ENCODE measurements at regions not wholly inside any gene's neighbourhood (a gene's known extent, or its start where the extent isn't known, plus 50 kb on each side); places are given as distances from the start of the nearest gene placed in this dataset.

- no peak for TF ChIP-seq USF1 (IDR thresholded peaks at IDR 0.05)
- TF ChIP-seq CEBPB (IDR thresholded peaks at IDR 0.05), result no peak
- TF ChIP-seq ZBTB7A (IDR thresholded peaks at IDR 0.05; ENCODE audit: low read depth), result no peak
- TF ChIP-seq FOXM1 (IDR thresholded peaks at IDR 0.05; ENCODE audit: borderline replicate concordance, low read depth), result no peak
- TF ChIP-seq EP300 (IDR thresholded peaks at IDR 0.05; ENCODE audit: borderline replicate concordance), result no peak
- TF ChIP-seq RAD21 (IDR thresholded peaks at IDR 0.05; ENCODE audit: low read depth), result no peak
- TF ChIP-seq NFIC (IDR thresholded peaks at IDR 0.05), result no peak
- no peak for TF ChIP-seq REST (IDR thresholded peaks at IDR 0.05; ENCODE audit: low read depth)
- no peak for TF ChIP-seq TEAD4 (IDR thresholded peaks at IDR 0.05)
Measured at GRCh38 chr4:96681218-96681617, 841.3 kb downstream of the PDHA2 start.

DNA sequence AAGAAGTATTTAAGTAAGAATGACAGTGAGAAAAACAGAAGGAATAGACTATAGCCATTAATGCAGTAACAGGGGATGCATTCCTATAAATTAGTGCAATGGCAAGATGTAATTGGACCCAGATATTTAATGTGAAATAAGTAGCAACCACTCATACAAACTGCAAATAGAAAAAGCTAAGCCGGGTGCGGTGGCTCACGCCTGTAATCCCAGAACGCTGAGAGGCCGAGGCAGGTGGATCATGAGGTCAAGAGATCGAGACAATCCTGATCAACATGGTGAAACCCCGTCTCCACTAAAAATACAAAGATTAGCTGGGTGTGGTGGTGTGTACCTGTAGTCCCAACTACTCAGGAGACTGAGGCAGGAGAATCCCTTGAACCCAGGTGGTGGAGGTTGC is 845.8 kb downstream of the PDHA2 start:
- TF ChIP-seq NFIC (IDR thresholded peaks at IDR 0.05), result no peak
- TF ChIP-seq TEAD4 (IDR thresholded peaks at IDR 0.05), result no peak

DNA sequence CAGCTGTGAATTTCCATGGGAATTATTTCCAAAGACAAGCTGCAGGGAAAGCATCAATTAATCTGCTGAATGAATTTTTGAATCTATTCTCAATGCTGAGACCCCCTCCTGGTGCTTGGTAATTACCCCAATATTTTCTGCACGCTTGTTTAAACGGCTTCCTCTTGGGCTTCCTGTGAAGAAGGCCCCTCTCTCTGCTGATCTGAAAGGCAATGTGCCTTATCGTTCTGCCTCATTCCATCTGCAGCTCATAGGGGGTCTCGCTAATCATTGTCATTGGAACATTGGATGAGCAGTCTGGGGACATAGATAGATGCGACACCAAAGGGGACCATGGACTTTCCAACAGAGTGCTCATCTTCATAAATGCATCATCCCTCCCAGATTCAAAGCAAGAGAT is 851.6 kb downstream of the PDHA2 start:
- no peak for TF ChIP-seq MAX (IDR thresholded peaks at IDR 0.05)
- no peak for TF ChIP-seq NFIC (IDR thresholded peaks at IDR 0.05)
- TF ChIP-seq EGR1 (IDR thresholded peaks at IDR 0.05), result no peak

- TF ChIP-seq RAD21 (IDR thresholded peaks at IDR 0.05; ENCODE audit: low read depth), result no peak
- TF ChIP-seq EP300 (IDR thresholded peaks at IDR 0.05; ENCODE audit: borderline replicate concordance), result no peak
- no peak for TF ChIP-seq NFIC (IDR thresholded peaks at IDR 0.05)
- TF ChIP-seq MAX (IDR thresholded peaks at IDR 0.05), result no peak
- TF ChIP-seq TCF12 (IDR thresholded peaks at IDR 0.05; ENCODE audit: low read depth), result no peak
- no peak for TF ChIP-seq CREB1 (IDR thresholded peaks at IDR 0.05; ENCODE audit: low read depth)
- TF ChIP-seq ZBTB7A (IDR thresholded peaks at IDR 0.05; ENCODE audit: low read depth), result no peak
- no peak for TF ChIP-seq TEAD4 (IDR thresholded peaks at IDR 0.05)
- no peak for TF ChIP-seq TAF1 (IDR thresholded peaks at IDR 0.05; ENCODE audit: low read depth)
- TF ChIP-seq USF1 (IDR thresholded peaks at IDR 0.05), result no peak
- no peak for TF ChIP-seq CEBPB (IDR thresholded peaks at IDR 0.05)
- no peak for TF ChIP-seq FOXM1 (IDR thresholded peaks at IDR 0.05; ENCODE audit: borderline replicate concordance, low read depth)
Measured at GRCh38 chr4:96698831-96699230, 858.9 kb downstream of the PDHA2 start.

DNA sequence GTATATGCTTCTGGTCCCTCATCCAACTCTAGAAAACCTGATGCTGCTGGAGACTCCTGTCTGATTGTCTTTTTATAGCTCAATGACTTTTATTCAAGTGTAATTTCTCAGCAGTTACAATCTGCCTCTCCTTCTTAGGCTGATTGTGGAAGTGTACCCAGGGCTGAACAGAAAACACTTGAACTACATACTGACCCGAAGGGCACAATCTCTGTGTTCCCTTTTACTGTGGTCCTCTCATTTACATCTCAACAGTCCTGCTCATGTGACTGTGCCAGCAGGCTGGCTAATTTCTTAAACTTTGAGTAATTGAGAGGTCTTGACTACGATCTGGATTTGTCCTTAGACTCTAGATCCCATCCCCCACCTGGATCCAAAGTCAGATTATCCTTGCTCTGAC is 863.4 kb downstream of the PDHA2 start:
- no peak for TF ChIP-seq NFIC (IDR thresholded peaks at IDR 0.05)
- no peak for TF ChIP-seq CREB1 (IDR thresholded peaks at IDR 0.05; ENCODE audit: low read depth)
- no peak for TF ChIP-seq REST (IDR thresholded peaks at IDR 0.05; ENCODE audit: low read depth)
- TF ChIP-seq EGR1 (IDR thresholded peaks at IDR 0.05), result no peak
- TF ChIP-seq YY1 (IDR thresholded peaks at IDR 0.05; ENCODE audit: low read depth), result no peak
- no peak for TF ChIP-seq RAD21 (IDR thresholded peaks at IDR 0.05; ENCODE audit: low read depth)
- no peak for TF ChIP-seq EP300 (IDR thresholded peaks at IDR 0.05; ENCODE audit: borderline replicate concordance)
- no peak for TF ChIP-seq FOXM1 (IDR thresholded peaks at IDR 0.05; ENCODE audit: borderline replicate concordance, low read depth)
- TF ChIP-seq TAF1 (IDR thresholded peaks at IDR 0.05; ENCODE audit: low read depth), result no peak
- TF ChIP-seq TEAD4 (IDR thresholded peaks at IDR 0.05), result no peak
- no peak for TF ChIP-seq CEBPB (IDR thresholded peaks at IDR 0.05)
- no peak for TF ChIP-seq TCF12 (IDR thresholded peaks at IDR 0.05; ENCODE audit: low read depth)
- no peak for TF ChIP-seq USF1 (IDR thresholded peaks at IDR 0.05)
- TF ChIP-seq ZBTB7A (IDR thresholded peaks at IDR 0.05; ENCODE audit: low read depth), result no peak
- no peak for TF ChIP-seq MAX (IDR thresholded peaks at IDR 0.05)

- TF ChIP-seq TAF1 (IDR thresholded peaks at IDR 0.05; ENCODE audit: low read depth) (no peak), REST (IDR thresholded peaks at IDR 0.05; ENCODE audit: low read depth) (no peak), EP300 (IDR thresholded peaks at IDR 0.05; ENCODE audit: borderline replicate concordance) (no peak), FOXM1 (IDR thresholded peaks at IDR 0.05; ENCODE audit: borderline replicate concordance, low read depth) (no peak), CEBPB (IDR thresholded peaks at IDR 0.05) (no peak), CREB1 (IDR thresholded peaks at IDR 0.05; ENCODE audit: low read depth) (no peak), RAD21 (IDR thresholded peaks at IDR 0.05; ENCODE audit: low read depth) (no peak), MAX (IDR thresholded peaks at IDR 0.05) (no peak), EGR1 (IDR thresholded peaks at IDR 0.05) (no peak), TCF12 (IDR thresholded peaks at IDR 0.05; ENCODE audit: low read depth) (no peak), YY1 (IDR thresholded peaks at IDR 0.05; ENCODE audit: low read depth) (no peak), NFIC (IDR thresholded peaks at IDR 0.05) (no peak), USF1 (IDR thresholded peaks at IDR 0.05) (no peak), ZBTB7A (IDR thresholded peaks at IDR 0.05; ENCODE audit: low read depth) (no peak), TEAD4 (IDR thresholded peaks at IDR 0.05) (no peak)
Measured at GRCh38 chr4:96708766-96709165, 868.9 kb downstream of the PDHA2 start.

All from Ishikawa (cell line).